Smooth muscle cell (in vitro differentiated cells): ENCODE measurements at regions not wholly inside any gene's neighbourhood (a gene's known extent, or its start where the extent isn't known, plus 50 kb on each side); places are given as distances from the start of the nearest gene placed in this dataset.

Experiments
- DNase-seq: peaks from one replicate; lab custom pipeline; 2025; ENCODE audit not compliant: unreplicated experiment; lab: John Stamatoyannopoulos, UW
- H2AFZ ChIP-seq: fragments of 200-600 bp; sonication (generic); 2 replicates; pipeline ENCODE4 v1.6.0; 2016; ENCODE audit warnings: antibody characterized with exemption, low read depth, mild to moderate bottlenecking
- H3F3A ChIP-seq: fragments of 200-600 bp; sonication (generic); 2 replicates; pipeline ENCODE4 v1.6.0; 2017; ENCODE audit warnings: antibody characterized with exemption, low read depth
- H3K27ac ChIP-seq: fragments of 200-600 bp; sonication (generic); 2 replicates; pipeline ENCODE4 v1.5.1; 2016; ENCODE audit warnings: low read depth, mild to moderate bottlenecking
- H3K27me3 ChIP-seq: fragments of 200-600 bp; sonication (generic); 2 replicates; pipeline ENCODE4 v1.6.1; 2016; ENCODE audit warnings: low read depth, mild to moderate bottlenecking
- H3K36me3 ChIP-seq: fragments of 200-600 bp; sonication (generic); 2 replicates; pipeline ENCODE4 v1.5.1; 2016; ENCODE audit warnings: low read depth
- H3K4me1 ChIP-seq: fragments of 200-600 bp; sonication (generic); 2 replicates; pipeline ENCODE4 v1.5.1; 2016; ENCODE audit warnings: low read depth
- H3K4me2 ChIP-seq: fragments of 200-600 bp; sonication (generic); 2 replicates; pipeline ENCODE4 v1.6.0; 2016; ENCODE audit warnings: mild to moderate bottlenecking
- H3K4me3 ChIP-seq: fragments of 200-600 bp; sonication (generic); 2 replicates; pipeline ENCODE4 v1.5.1; 2016; ENCODE audit warnings: mild to moderate bottlenecking
- H3K79me2 ChIP-seq: fragments of 200-600 bp; sonication (generic); 2 replicates; pipeline ENCODE4 v1.6.0; 2016; ENCODE audit warnings: low read depth, mild to moderate bottlenecking
- H3K9ac ChIP-seq: fragments of 200-600 bp; sonication (generic); 2 replicates; pipeline ENCODE4 v1.6.0; 2016; ENCODE audit warnings: low read depth
- H3K9me3 ChIP-seq: fragments of 200-600 bp; sonication (generic); replicated peaks from 2 replicates; pipeline ENCODE4 v1.5.1; 2016; ENCODE audit warnings: low read depth
- H4K20me1 ChIP-seq: fragments of 200-600 bp; sonication (generic); 2 replicates; pipeline ENCODE4 v1.6.0; 2016; ENCODE audit warnings: low read depth
- CTCF ChIP-seq: fragments of 200-600 bp; sonication (generic); IDR thresholded peaks from 2 replicates; pipeline ENCODE4 v1.5.1; 2017; ENCODE audit warnings: borderline replicate concordance, mild to moderate bottlenecking, antibody characterized with exemption; ENCODE audit not compliant: insufficient read depth, poor library complexity, severe bottlenecking
- WGBS: methylation state at CpG from one replicate; pipeline ENCODE4 v1.1.7; 2016; ENCODE audit warnings: low lambda C conversion rate; 5-methylcytosine and 5-hydroxymethylcytosine counted together

GRCh38 chr12:115129727-115130126, 445.8 kb upstream of the TBX3 start:
- DNase-seq = no peak
- H3K27me3 ChIP-seq = no peaks in the 10 kb centered on the region
- TF ChIP-seq CTCF = no peak
- H2AFZ ChIP-seq = no peak overlapping the region
- no peaks in the 10 kb centered on the region for H4K20me1 ChIP-seq
- no peaks in the 10 kb centered on the region for H3F3A ChIP-seq
- H3K4me2 ChIP-seq = no peak overlapping the region
- H3K9me3 ChIP-seq = no peaks in the 10 kb centered on the region
- no peaks in the 10 kb centered on the region for H3K79me2 ChIP-seq
- WGBS = 32% methylated on average over 1 of the region's 1 CpG
- no peak overlapping the region for H3K4me3 ChIP-seq
- H3K9ac ChIP-seq = no peak overlapping the region
- H3K27ac ChIP-seq = no peak overlapping the region
- H3K4me1 ChIP-seq = no peaks in the 10 kb centered on the region
- no peaks in the 10 kb centered on the region for H3K36me3 ChIP-seq

- Histone ChIP-seq H3K36me3 (no peaks in the 10 kb centered on the region), H3K4me2 (no peak overlapping the region), H3K4me3 (no peak overlapping the region), H3F3A (no peaks in the 10 kb centered on the region), H3K9me3 (no peaks in the 10 kb centered on the region), H3K79me2 (no peaks in the 10 kb centered on the region), H4K20me1 (no peaks in the 10 kb centered on the region), H2AFZ (no peak overlapping the region), H3K27ac (no peak overlapping the region), H3K27me3 (no peaks in the 10 kb centered on the region), H3K4me1 (no peaks in the 10 kb centered on the region), H3K9ac (no peak overlapping the region)
- TF ChIP-seq CTCF = no peak
- no peak for DNase-seq
Observed at GRCh38 chr12:115121053-115121452, 437.1 kb upstream of the TBX3 start.

GRCh38 chr12:115118177-115118724, 434.3 kb upstream of the TBX3 start:
- Histone ChIP-seq H3K9me3 (no peaks in the 10 kb centered on the region), H3K9ac (no peak overlapping the region), H3K36me3 (no peaks in the 10 kb centered on the region), H3K27me3 (no peaks in the 10 kb centered on the region), H3K4me2 (no peak overlapping the region), H3K79me2 (no peaks in the 10 kb centered on the region), H4K20me1 (no peaks in the 10 kb centered on the region), H3K4me3 (no peak overlapping the region), H3F3A (no peaks in the 10 kb centered on the region), H3K27ac (no peak overlapping the region), H2AFZ (no peak overlapping the region), H3K4me1 (no peaks in the 10 kb centered on the region)
- TF ChIP-seq CTCF = no peak
- WGBS = 89% methylated on average over 3 of the region's 3 CpGs
- no peak for DNase-seq

- no peak overlapping the region for H2AFZ ChIP-seq
- no peak for DNase-seq
- no peak overlapping the region for H3K4me3 ChIP-seq
- no peaks in the 10 kb centered on the region for H3K79me2 ChIP-seq
- no peaks in the 10 kb centered on the region for H3K4me1 ChIP-seq
- H3K4me2 ChIP-seq = no peak overlapping the region
- no peak overlapping the region for H3K9ac ChIP-seq
- TF ChIP-seq CTCF = no peak
- no peaks in the 10 kb centered on the region for H3K36me3 ChIP-seq
- H3K9me3 ChIP-seq = no peaks in the 10 kb centered on the region
- no peaks in the 10 kb centered on the region for H3F3A ChIP-seq
- H3K27ac ChIP-seq = no peak overlapping the region
- no peaks in the 10 kb centered on the region for H4K20me1 ChIP-seq
- 92% methylated on average over 3 of the region's 3 CpGs for WGBS
- no peaks in the 10 kb centered on the region for H3K27me3 ChIP-seq
Observed at GRCh38 chr12:115114140-115114539, 430.2 kb upstream of the TBX3 start.
